Loucy (cell line): ENCODE measurements at regions not wholly inside any gene's neighbourhood (a gene's known extent, or its start where the extent isn't known, plus 50 kb on each side); places are given as distances from the start of the nearest gene placed in this dataset.
"Not testable (repeated sequence)": the region's sequence is repeated elsewhere in the genome, so short reads cannot be mapped to it uniquely, and the experiment has no call there.

Experiments used
- EZH2phosphoT487 ChIP-seq: fragments of 200-600 bp; IDR thresholded peaks from 2 replicates; pipeline ENCODE4 v1.6.1; 2018; ENCODE audit warnings: antibody characterized with exemption, mild to moderate bottlenecking, moderate library complexity, borderline replicate concordance
- TF ChIP-seq, protein P1 (sequence below): fragments of 200-600 bp; sonication (generic); conservative IDR thresholded peaks from 2 replicates; pipeline ENCODE4 v1.5.1; 2014; ENCODE audit warnings: mild to moderate bottlenecking, antibody characterized with exemption, low read length

- TF ChIP-seq, protein P1, sequence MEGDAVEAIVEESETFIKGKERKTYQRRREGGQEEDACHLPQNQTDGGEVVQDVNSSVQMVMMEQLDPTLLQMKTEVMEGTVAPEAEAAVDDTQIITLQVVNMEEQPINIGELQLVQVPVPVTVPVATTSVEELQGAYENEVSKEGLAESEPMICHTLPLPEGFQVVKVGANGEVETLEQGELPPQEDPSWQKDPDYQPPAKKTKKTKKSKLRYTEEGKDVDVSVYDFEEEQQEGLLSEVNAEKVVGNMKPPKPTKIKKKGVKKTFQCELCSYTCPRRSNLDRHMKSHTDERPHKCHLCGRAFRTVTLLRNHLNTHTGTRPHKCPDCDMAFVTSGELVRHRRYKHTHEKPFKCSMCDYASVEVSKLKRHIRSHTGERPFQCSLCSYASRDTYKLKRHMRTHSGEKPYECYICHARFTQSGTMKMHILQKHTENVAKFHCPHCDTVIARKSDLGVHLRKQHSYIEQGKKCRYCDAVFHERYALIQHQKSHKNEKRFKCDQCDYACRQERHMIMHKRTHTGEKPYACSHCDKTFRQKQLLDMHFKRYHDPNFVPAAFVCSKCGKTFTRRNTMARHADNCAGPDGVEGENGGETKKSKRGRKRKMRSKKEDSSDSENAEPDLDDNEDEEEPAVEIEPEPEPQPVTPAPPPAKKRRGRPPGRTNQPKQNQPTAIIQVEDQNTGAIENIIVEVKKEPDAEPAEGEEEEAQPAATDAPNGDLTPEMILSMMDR: peak; percentile 47
- not testable (repeated sequence) for TF ChIP-seq EZH2phosphoT487
Observed at GRCh38 chr16:21534561-21534960, 64.8 kb upstream of the METTL9 start.
